Esophagus squamous epithelium (tissue), 5 donors: ENCODE measurements at regions not wholly inside any gene's neighbourhood (a gene's known extent, or its start where the extent isn't known, plus 50 kb on each side); places are given as distances from the start of the nearest gene placed in this dataset.

Experiments used
- DNase-seq: peaks from one replicate; lab custom pipeline; 2025; lab: John Stamatoyannopoulos, UW
- H3K27ac ChIP-seq, 4 donors: fragments of 200-600 bp; sonication (generic); one replicate each; pipeline ENCODE4 v1.5.1; 2016 to 2019; ENCODE audit warnings: mild to moderate bottlenecking in 1 of 4
- H3K27me3 ChIP-seq, 4 donors: fragments of 200-600 bp; sonication (generic); 1 replicate in 3 of 4; 2 replicates in 1 of 4; pipeline versions ENCODE4 v1.5.1 to v1.6.0; 2017 to 2021; ENCODE audit warnings: antibody characterized with exemption in 1 of 4
- H3K36me3 ChIP-seq, 3 donors: fragments of 200-600 bp; sonication (generic); one replicate each; pipeline ENCODE4 v1.5.1; 2016 to 2019
- H3K4me1 ChIP-seq, 3 donors: fragments of 200-600 bp; sonication (generic); one replicate each; pipeline ENCODE4 v1.5.1; 2017 to 2019
- H3K4me3 ChIP-seq, 4 donors: fragments of 200-600 bp; sonication (generic); 1 replicate in 3 of 4; 2 replicates in 1 of 4; pipeline ENCODE4 v1.5.1; 2016 to 2019; ENCODE audit warnings: mild to moderate bottlenecking in 2 of 4, moderate library complexity in 1 of 4
- H3K9me3 ChIP-seq, 3 donors: fragments of 200-600 bp; sonication (generic); one replicate each; pipeline ENCODE4 v1.5.1; 2016 to 2019
- CTCF ChIP-seq, 6 experiments: fragments of 450-650 bp in 4 of 6; fragments of 200-600 bp in 2 of 6; sonication (generic) in 2 of 6; IDR thresholded peaks; one replicate each; pipeline ENCODE4 v1.5.1; 2016 to 2019; ENCODE audit warnings: antibody characterized with exemption in 6 of 6, mild to moderate bottlenecking in 4 of 6, moderate library complexity in 4 of 6
- POLR2A ChIP-seq, 4 donors: fragments of 450-650 bp; IDR thresholded peaks; one replicate each; pipeline ENCODE4 v1.6.1; 2017; ENCODE audit warnings: antibody characterized with exemption in 4 of 4, mild to moderate bottlenecking in 4 of 4, moderate library complexity in 3 of 4
- WGBS, 2 donors: methylation state at CpG; one replicate each; pipeline ENCODE4 v1.1.5; 2018; 5-methylcytosine and 5-hydroxymethylcytosine counted together
- intact Hi-C: fragments of 100-400 bp; cut with DNase I; formaldehyde crosslinking; loops from one replicate; pipeline ENCODE4 v1.15.0; 2022
- donor health status: DM: yes; HTN: yes; CAD: no.

DNA sequence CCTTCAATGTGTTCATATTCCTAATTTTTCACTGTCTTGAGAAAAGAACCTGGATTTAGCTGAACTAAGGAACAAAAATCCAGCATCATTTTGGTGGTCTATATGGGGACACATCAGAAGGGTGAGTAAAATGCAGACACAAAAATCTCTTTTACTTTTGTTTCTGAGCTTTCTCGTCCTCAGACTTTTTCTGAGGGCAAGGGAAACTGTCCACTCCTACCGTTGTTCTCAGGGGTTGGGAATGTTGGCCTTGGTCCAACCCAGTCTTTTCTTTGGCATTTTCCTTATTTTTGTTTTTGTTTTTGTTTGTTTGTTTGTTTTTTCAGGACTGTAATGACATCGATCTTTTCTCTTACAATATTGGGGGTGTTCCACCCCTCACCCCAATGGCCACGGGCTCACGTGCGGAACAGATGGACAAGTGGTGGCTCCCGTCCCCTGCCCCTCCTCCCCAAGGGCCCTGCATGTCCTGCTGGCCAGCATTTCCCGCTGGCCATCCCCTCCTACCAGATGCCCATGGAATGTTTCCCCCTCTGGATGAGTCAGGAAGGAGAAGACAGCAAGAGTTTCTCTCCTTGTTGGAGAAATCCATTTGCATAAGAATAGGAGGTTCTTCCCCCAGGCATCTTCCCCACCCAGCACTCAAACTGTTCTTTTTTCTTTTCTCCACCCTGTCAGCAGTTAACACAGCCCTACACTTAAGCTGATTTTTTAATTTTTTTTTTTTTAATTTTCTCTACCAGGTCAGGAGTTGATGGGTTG, 305.4 kb upstream of the NDST4 start:
- WGBS, 2 donors = 66 to 68% methylated on average over 8 of the region's 8 CpGs
- no peak overlapping the region for H3K27ac ChIP-seq
- TF ChIP-seq POLR2A (IDR thresholded peaks at IDR 0.05) (no peak), CTCF (IDR thresholded peaks at IDR 0.05) (no peak)
- no peak for DNase-seq
- H3K4me1 ChIP-seq = no peaks in the 10 kb centered on the region
- H3K36me3 ChIP-seq = no peaks in the 10 kb centered on the region
- H3K9me3 ChIP-seq = peaks cover 0 to 8% (median 0%) of the 10 kb centered on the region in 3 donors
- intact Hi-C loops = no loop called here
- H3K4me3 ChIP-seq = no peak overlapping the region
- no peaks in the 10 kb centered on the region for H3K27me3 ChIP-seq

DNA sequence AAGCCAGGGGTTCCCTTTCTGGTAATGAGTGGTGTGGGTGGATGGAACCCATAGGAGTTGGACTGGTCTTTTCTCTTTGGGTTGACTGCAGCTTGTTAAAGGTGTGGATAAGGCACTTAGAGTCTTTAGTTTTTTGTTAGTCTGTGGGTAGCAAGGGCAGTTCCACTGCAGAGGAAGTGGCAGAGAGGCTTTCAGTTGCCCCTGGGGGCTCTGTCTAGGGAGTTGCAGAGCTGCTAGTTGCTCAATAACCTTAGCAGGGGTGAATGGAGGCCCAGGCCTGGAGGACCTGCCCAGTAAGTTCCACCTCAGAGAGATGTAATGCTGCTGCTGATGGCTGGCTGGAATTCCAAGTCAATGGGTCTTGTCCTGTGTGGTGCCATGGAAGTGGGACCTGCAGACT, 282.6 kb upstream of the NDST4 start:
- no peaks in the 10 kb centered on the region for H3K36me3 ChIP-seq
- intact Hi-C loops = no loop called here
- H3K27ac ChIP-seq = no peak overlapping the region
- H3K27me3 ChIP-seq = no peaks in the 10 kb centered on the region
- TF ChIP-seq CTCF (IDR thresholded peaks at IDR 0.05) (no peak), POLR2A (IDR thresholded peaks at IDR 0.05) (no peak)
- no peak for DNase-seq
- no peaks in the 10 kb centered on the region for H3K4me1 ChIP-seq
- H3K4me3 ChIP-seq = no peak overlapping the region
- no peaks in the 10 kb centered on the region for H3K9me3 ChIP-seq

GRCh38 chr4:115376866-115377265, 263.4 kb upstream of the NDST4 start:
- Histone ChIP-seq H3K27ac (no peak overlapping the region), H3K36me3 (no peaks in the 10 kb centered on the region), H3K27me3 (no peaks in the 10 kb centered on the region), H3K4me3 (no peak overlapping the region), H3K9me3 (no peaks in the 10 kb centered on the region), H3K4me1 (no peaks in the 10 kb centered on the region)
- TF ChIP-seq POLR2A (IDR thresholded peaks at IDR 0.05) (no peak), CTCF (IDR thresholded peaks at IDR 0.05) (no peak)
- no peak for DNase-seq
- 48 to 78% methylated on average over 2 of the region's 2 CpGs for WGBS, 2 donors
- intact Hi-C loops = no loop called here

DNA sequence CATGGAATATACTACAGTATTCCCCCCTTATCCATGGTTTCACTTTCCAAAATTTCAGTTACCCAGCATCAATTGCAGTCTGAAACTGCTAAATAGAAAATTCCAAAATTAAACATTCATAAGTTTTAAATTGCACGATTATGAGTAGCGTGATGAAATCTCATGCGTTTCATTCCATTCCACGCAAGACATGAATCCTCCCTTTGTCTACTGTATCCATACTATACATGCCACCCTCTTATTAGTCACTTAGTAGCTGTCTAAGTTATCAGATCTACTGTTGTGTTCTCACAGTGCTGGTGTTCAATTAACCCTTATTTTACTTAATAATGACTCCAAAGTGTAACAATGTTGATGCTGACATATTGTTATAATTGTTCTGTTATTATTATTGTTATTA, 261.2 kb upstream of the NDST4 start:
- no peaks in the 10 kb centered on the region for H3K9me3 ChIP-seq

More for the DNA sequence above, 261.2 kb upstream of the NDST4 start:
- Histone ChIP-seq H3K27ac (no peak overlapping the region), H3K4me1 (no peaks in the 10 kb centered on the region), H3K27me3 (no peaks in the 10 kb centered on the region), H3K4me3 (no peak overlapping the region), H3K36me3 (no peaks in the 10 kb centered on the region)
- TF ChIP-seq CTCF (IDR thresholded peaks at IDR 0.05) (no peak), POLR2A (IDR thresholded peaks at IDR 0.05) (no peak)
- no peak for DNase-seq
- WGBS, 2 donors = 86 to 94% methylated on average over 4 of the region's 4 CpGs
- intact Hi-C loops = no loop called here
